NCI-H1417 treated with DMSO at 0.1 percent for 48 hours (cell line): ENCODE measurements at regions not wholly inside any gene's neighbourhood (a gene's known extent, or its start where the extent isn't known, plus 50 kb on each side); places are given as distances from the start of the nearest gene placed in this dataset.
"Not testable (repeated sequence)": the region's sequence is repeated elsewhere in the genome, so short reads cannot be mapped to it uniquely, and the experiment has no call there.

Source experiments
- DNase-seq: peaks from one replicate; lab custom pipeline; 2025; lab: John Stamatoyannopoulos, UW

GRCh38 chr6:164377348-164377918 is 932.0 kb downstream of the C6orf118 start:
- DNase-seq, result no peak

- no peak for DNase-seq
Measured at GRCh38 chr6:164370773-164371172, 938.6 kb downstream of the C6orf118 start.

DNA sequence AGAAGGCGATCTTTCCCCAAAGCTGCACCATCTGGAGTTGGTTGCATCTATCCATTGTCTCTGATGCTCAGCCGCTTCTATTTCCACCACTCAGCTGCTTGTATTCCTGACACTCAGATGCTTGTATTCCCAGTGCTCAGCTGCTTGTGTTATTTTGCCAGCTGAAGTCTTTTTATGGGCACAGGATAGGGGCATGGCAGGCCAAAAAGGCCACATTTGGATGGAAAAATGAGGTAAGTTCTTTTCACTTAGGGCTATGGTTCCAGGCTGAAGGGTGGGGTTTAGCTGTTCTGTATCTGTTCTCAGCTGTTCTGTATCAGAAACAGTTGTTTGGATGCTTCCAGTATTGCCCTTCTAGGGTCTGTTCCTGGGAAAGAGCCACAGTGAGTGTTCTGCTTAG is 944.9 kb downstream of the QKI start:
- no peak for DNase-seq

GRCh38 chr6:164359036-164359435 is 944.5 kb downstream of the QKI start:
- DNase-seq, result no peak

GRCh38 chr6:164356814-164357213 is 942.3 kb downstream of the QKI start:
- no peak for DNase-seq

DNA sequence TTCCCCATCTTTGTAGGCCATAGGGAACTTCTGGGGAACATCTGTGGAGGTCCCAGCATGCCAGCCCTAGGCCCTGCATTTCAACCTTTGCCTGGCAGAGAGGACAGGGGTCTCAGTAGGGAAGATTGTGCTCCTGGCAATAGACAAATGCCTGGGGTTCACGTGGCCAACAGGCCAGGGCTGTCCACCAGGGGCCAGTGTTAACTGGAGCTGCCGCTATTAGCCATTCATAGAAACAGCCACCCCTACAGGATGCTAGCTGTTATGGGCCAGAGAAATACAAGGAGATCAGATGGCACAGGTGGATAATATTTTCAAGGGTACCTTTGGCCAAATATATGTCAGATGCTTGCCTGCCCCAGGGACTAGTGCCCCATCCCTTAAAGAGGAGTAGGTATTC is 932.9 kb downstream of the QKI start:
- DNase-seq, result no peak

- DNase-seq, result no peak
Measured at GRCh38 chr6:164346631-164347030, 932.1 kb downstream of the QKI start.

GRCh38 chr6:164345806-164346496 is 931.4 kb downstream of the QKI start:
- DNase-seq, result no peak

GRCh38 chr6:164345327-164345726 is 930.8 kb downstream of the QKI start:
- no peak for DNase-seq

DNA sequence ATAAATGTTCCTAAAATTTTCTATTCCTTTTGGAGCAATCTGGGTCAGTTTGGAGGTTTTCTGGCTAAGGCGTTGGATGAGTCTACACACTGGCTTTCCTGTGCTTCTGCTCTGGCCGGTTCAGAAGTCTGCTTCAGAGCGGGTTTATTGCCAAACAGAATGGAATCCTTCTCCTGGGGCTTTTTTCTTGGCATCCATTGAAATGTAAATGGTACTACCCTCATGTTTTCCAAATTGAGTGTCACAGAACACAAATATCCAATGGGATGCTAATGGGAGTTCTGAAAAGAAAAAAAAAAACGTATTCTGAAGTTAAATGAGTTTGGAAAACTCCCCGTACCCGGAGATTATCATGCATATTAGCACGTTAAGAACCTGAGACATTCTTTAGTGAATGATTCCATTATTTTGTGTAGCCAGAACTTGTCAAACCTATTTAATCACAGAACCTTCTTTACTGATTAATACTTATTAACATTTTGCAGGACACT is 930.3 kb downstream of the QKI start:
- DNase-seq, result no peak

GRCh38 chr6:164339442-164339841 is 924.9 kb downstream of the QKI start:
- not testable (repeated sequence) for DNase-seq

DNA sequence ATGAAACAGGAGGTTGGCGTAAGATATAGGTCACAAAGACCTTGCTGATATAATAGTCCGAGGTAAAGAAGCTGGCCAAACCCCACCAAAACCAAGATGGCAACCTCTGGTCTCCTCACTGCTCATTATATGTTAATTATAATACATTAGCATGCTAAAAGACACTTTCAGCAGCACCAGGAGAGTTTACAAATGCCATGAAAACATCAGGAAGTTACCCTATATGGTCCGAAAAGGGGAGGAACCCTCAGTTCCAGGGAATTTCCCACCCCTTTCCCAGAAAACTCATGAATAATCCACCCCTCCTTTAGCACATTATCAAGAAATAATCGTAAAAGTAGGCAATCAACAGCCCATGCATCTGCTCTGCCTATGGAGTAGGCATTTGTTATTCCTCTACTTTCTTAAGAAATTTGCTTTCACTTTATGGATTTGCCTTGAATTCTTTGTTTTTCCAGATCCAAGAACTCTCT is 923.4 kb downstream of the QKI start:
- no peak for DNase-seq

DNA sequence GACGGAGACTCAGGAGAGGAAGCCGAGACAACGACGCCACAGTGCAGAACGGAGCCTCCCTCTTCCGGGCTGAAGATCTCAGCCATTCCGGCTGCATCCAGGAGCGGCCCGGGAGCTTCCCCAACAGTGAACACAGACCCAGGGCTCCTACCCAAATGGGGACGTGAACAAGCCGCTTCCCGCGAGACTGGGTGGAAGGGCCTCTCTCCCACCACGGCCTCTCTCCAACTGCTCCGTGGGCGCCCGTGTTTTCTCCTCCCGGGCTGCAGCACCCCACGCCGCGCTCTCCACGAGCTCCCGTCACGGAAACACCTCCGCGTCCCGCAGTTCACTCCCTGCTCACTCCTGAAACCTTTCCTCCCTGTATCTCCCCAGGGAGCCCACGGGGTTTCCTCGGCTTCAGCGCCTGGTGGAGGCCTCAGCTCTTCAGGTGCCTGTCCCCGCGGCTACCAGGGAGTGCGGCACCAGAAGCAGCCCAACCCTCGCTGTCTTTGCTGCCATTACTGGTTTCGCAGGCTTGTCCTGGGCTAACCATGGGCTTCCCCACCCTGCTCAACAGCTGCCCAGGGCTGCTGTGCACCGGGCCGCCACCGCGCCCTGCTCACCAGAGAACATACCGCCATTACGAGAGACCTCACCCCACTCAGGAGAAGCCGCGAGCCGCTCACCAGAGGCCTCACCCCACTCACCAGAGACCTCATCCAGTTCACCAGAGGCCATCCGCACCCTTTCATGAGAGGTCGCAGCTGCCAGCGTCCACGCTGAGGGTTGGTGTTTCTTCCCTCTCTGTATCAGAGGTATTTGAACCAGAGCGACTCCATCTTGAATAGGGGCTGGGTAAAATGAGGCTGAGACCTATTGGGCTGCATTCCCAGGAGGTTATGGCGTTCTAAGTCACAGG is 922.8 kb downstream of the QKI start:
- no peak for DNase-seq

GRCh38 chr6:164336455-164336854 is 921.9 kb downstream of the QKI start:
- DNase-seq, result no peak

GRCh38 chr6:164331026-164331425 is 916.5 kb downstream of the QKI start:
- DNase-seq, result no peak

DNA sequence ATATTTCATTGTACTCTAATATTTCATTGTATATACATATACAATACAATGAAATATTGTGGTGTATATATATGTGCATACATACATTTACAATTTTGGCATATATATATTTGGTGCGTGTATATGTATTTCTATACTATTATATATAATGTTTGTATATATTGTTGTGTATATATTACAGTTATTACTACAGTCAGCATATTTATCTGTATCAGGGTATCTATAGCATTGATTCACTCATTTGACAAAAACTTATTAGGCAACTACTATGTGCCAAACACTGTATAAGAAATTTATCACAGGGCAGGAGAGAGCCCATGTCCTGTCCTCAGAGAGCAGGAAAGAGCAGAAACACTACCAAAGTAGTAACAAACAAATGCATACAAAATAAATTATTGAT is 910.6 kb downstream of the QKI start:
- DNase-seq, result no peak

DNA sequence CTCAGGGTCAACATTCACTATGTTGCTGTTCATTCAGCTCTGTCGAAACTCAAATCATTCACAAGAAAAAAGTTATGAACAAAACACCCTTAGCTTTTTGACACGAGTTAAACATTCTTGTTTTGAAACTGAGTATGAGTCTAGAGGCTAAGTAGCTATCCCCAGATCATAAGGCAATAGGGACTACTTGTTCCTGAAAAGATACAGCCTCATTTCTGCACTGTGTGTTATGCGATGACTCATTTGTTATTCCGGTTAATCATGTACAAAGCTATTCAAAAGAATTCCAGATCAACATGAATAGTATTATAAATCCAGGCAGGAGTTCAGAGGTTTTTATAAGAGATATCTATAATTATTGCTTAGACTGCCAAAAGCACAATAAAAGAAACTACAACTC is 908.0 kb downstream of the QKI start:
- DNase-seq, result no peak

DNA sequence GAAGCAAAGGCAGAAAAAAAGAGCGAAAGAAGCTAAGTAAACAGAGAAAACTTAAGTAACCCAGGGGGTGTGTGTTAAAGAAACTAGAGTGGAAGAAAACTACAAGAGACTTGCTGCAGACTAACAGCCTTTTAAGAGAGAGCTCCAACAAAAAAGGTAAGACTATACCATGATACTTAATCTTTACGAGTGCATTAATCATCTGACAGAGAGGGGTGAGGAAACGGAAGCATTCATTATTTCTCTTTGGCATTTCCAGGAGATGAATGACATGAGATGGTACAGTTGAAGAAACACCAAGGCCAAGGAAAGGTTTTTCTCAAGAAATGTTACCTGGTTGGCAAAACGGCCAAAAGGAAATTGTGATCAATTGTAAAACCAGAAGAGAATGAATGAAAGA is 906.8 kb downstream of the QKI start:
- DNase-seq, result no peak

- DNase-seq, result no peak
Measured at GRCh38 chr6:164315376-164315775, 900.9 kb downstream of the QKI start.

GRCh38 chr6:164308339-164308738 is 893.8 kb downstream of the QKI start:
- no peak for DNase-seq

DNA sequence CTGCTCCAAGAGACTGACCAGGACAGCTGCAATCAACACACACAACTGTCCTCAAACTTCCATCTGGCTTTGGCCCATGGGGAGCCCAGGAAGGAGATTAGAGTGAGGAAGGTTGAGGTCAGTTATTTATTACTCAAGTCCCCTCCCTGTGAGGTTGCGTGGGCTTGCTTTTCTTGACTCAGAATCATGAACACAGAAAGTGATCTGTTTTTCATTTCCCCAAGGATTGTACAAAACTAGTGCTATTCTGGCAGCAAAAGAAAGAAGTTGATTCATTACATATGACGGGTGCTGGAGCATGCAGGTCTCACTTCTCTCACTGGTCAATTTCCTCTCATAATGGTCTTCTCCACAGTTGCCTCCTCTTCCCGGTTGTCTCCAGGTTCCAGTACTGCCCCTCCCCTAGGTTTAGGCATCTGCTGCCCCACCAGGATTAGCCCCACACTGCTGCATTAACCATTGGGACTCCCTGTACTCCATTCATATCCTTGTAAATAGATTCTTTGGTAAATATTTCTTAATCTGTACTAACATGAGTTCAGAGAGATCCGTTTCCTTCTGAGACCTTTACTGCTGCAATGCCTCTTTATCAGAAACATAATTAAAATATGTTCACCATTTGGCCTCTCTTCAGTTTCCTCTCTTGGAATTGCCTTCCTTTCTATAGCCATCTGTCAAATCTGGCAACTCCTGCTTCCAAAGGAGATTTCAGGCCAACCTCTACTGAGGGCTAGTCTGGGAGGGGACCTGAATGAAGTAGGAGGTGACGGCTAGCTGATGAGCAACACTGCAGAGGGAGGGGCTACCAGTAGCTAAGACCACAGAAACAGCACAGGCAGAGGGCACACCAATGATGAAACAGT is 888.8 kb downstream of the QKI start:
- no peak for DNase-seq

- DNase-seq, result no peak
Measured at GRCh38 chr6:164296411-164296810, 881.9 kb downstream of the QKI start.
